Right atrium auricular region (tissue), 2 donors: ENCODE measurements at regions not wholly inside any gene's neighbourhood (a gene's known extent, or its start where the extent isn't known, plus 50 kb on each side); places are given as distances from the start of the nearest gene placed in this dataset.

Experiments
- DNase-seq: peaks from one replicate; pipeline ENCODE4 v3.0.0-alpha.2; 2019; ENCODE audit warnings: low spot score
- H3K27ac ChIP-seq, 2 donors: fragments of 200-600 bp; sonication (generic); 1 replicate in 1 of 2; 2 replicates in 1 of 2; pipeline ENCODE4 v1.5.1; 2016 to 2019
- H3K27me3 ChIP-seq, 2 donors: fragments of 200-600 bp; sonication (generic); one replicate each; pipeline versions ENCODE4 v1.5.1 to v1.6.0; 2017 to 2019
- H3K36me3 ChIP-seq: fragments of 200-600 bp; sonication (generic); one replicate; pipeline ENCODE4 v1.5.1; 2016
- H3K4me1 ChIP-seq, 2 donors: fragments of 200-600 bp; sonication (generic); one replicate each; pipeline versions ENCODE4 v1.5.1 to v1.6.0; 2017 to 2019
- H3K4me3 ChIP-seq, 2 donors: fragments of 200-600 bp; sonication (generic); 1 replicate in 1 of 2; 2 replicates in 1 of 2; pipeline ENCODE4 v1.5.1; 2017 to 2019; ENCODE audit warnings: mild to moderate bottlenecking in 1 of 2, moderate library complexity in 1 of 2
- H3K9me3 ChIP-seq, 2 donors: fragments of 200-600 bp; sonication (generic); one replicate each; pipeline ENCODE4 v1.5.1; 2019
- CTCF ChIP-seq, 2 donors: fragments of 200-600 bp; sonication (generic); IDR thresholded peaks; one replicate each; pipeline ENCODE4 v1.5.1; 2019; ENCODE audit warnings: antibody characterized with exemption in 2 of 2

- no peaks in the 10 kb centered on the region for H3K9me3 ChIP-seq
- no peak overlapping the region for H3K4me3 ChIP-seq
- TF ChIP-seq CTCF (IDR thresholded peaks at IDR 0.05): no peak
- DNase-seq: no peak
- no peaks in the 10 kb centered on the region for H3K4me1 ChIP-seq
- no peaks in the 10 kb centered on the region for H3K27me3 ChIP-seq
- no peaks in the 10 kb centered on the region for H3K36me3 ChIP-seq
- H3K27ac ChIP-seq: no peak overlapping the region
These were observed 695.6 kb downstream of the MCTP2 start for GRCh38 chr15:94927003-94927402.

DNA sequence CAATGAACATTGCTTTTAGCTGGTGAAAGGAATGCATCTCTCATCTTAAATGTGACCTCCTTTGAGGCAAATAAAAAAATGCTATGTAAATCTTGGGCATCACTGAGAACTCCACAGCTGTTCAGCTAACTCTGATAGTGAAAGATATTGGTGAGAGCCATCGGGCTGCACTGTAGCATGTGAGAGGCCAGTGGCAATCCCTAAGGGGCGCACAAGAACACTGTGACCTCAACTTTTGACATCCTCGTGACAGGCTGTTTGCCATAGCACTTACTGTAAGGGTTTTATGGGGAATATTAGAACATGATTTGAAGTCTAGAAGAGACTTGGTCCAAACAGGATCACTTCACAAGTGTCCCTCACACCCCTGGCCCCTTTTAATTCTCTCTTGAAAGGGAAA lies 697.9 kb downstream of the MCTP2 start:
- Histone ChIP-seq H3K36me3 (no peaks in the 10 kb centered on the region), H3K4me1 (no peaks in the 10 kb centered on the region), H3K27ac (no peak overlapping the region), H3K27me3 (no peaks in the 10 kb centered on the region), H3K4me3 (no peak overlapping the region), H3K9me3 (no peaks in the 10 kb centered on the region)
- no peak for TF ChIP-seq CTCF (IDR thresholded peaks at IDR 0.05)
- no peak for DNase-seq

DNA sequence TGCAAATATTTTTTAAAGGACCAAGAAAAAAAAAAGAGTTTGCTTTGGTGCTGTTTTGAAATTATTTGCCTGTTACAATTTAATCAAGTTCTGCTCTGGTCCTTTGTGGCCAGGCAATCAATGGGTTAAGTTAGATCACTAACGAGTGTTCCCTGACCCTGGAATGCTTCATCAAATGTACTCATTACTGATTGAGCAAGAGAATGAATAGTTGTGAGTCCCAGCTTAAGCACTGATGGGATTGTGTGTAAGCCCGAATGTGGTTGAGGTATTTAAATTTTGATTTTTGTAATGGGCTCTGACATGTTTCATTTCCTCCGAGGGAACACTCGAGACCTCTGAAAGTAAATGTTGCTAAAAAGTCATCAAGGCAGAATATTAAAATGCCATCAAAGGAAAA lies 699.1 kb downstream of the MCTP2 start:
- no peaks in the 10 kb centered on the region for H3K27me3 ChIP-seq
- no peak for DNase-seq
- no peak overlapping the region for H3K4me3 ChIP-seq
- no peak overlapping the region for H3K27ac ChIP-seq
- H3K36me3 ChIP-seq: no peaks in the 10 kb centered on the region
- TF ChIP-seq CTCF (IDR thresholded peaks at IDR 0.05): no peak
- no peaks in the 10 kb centered on the region for H3K4me1 ChIP-seq
- no peaks in the 10 kb centered on the region for H3K9me3 ChIP-seq

DNA sequence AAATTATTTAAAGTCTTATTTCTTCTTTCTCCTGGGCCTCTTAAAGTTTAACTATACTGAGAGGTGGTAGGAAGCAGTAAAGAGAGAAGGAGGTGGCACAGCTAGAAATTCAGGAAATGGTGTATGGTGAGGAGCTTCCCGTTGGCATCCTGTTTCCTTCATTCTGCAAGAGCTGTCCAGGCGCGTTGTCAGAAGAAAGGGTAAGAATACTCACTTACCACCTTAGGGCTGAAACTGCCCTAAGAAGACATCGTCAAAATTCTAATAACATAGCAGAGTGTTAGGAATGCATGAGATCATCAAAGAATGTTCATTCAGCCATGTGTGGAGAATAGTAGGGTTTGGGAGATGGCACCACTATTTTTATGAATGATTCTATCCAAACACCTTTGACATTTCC lies 699.6 kb downstream of the MCTP2 start:
- H3K27me3 ChIP-seq: no peaks in the 10 kb centered on the region
- no peaks in the 10 kb centered on the region for H3K9me3 ChIP-seq
- TF ChIP-seq CTCF (IDR thresholded peaks at IDR 0.05): no peak
- no peaks in the 10 kb centered on the region for H3K36me3 ChIP-seq
- H3K27ac ChIP-seq: no peak overlapping the region
- no peak overlapping the region for H3K4me3 ChIP-seq
- DNase-seq: no peak
- H3K4me1 ChIP-seq: no peaks in the 10 kb centered on the region

- Histone ChIP-seq H3K27ac (no peak overlapping the region), H3K36me3 (no peaks in the 10 kb centered on the region), H3K27me3 (no peaks in the 10 kb centered on the region), H3K4me3 (no peak overlapping the region), H3K4me1 (no peaks in the 10 kb centered on the region), H3K9me3 (no peaks in the 10 kb centered on the region)
- TF ChIP-seq CTCF (IDR thresholded peaks at IDR 0.05): no peak
- no peak for DNase-seq
These were observed 703.1 kb downstream of the MCTP2 start for GRCh38 chr15:94934440-94934839.

- Histone ChIP-seq H3K36me3 (no peaks in the 10 kb centered on the region), H3K9me3 (no peaks in the 10 kb centered on the region), H3K27me3 (no peaks in the 10 kb centered on the region), H3K27ac (no peak overlapping the region), H3K4me1 (no peaks in the 10 kb centered on the region), H3K4me3 (no peak overlapping the region)
- TF ChIP-seq CTCF (IDR thresholded peaks at IDR 0.05): no peak
- no peak for DNase-seq
These were observed 705.9 kb downstream of the MCTP2 start for GRCh38 chr15:94937242-94937641.
